Naive thymus-derived CD4-positive, alpha-beta T cell (primary cell): ENCODE measurements at regions not wholly inside any gene's neighbourhood (a gene's known extent, or its start where the extent isn't known, plus 50 kb on each side); places are given as distances from the start of the nearest gene placed in this dataset.
"Not testable (repeated sequence)": the region's sequence is repeated elsewhere in the genome, so short reads cannot be mapped to it uniquely, and the experiment has no call there.

Experiments used
- ATAC-seq: fragments of 150-1000 bp; cut with Tn5 transposase; 2 replicates; pipeline ENCODE4 v1.10.0; 2021; ENCODE audit warnings: mild to moderate bottlenecking, moderate library complexity
- CTCF ChIA-PET: fragments of 350-600 bp; sonication (Branson Sonifier 250); formaldehyde crosslinking; loops from one replicate; lab custom pipeline; 2021; ENCODE audit warnings: antibody characterized with exemption; lab: Charles Lee
- POLR2A ChIA-PET: fragments of 350-600 bp; sonication (Branson Sonifier 250); formaldehyde crosslinking; loops from one replicate; lab custom pipeline; 2021; ENCODE audit warnings: antibody characterized with exemption, inconsistent platforms; lab: Charles Lee
- DNase-seq, 9 donors: peaks; one replicate each; pipeline versions ENCODE4 v3.0.0 to v3.0.0-alpha.2; 2020 to 2022; ENCODE audit warnings: mixed read lengths in 1 of 9
- H3K27ac ChIP-seq: one replicate; pipeline ENCODE4 v1.7.0; 2013; ENCODE audit warnings: mild to moderate bottlenecking, low read depth, low read length, moderate library complexity
- H3K27me3 ChIP-seq, 2 donors: one replicate each; pipeline ENCODE4 v1.7.0; 2013; ENCODE audit warnings: low read length in 2 of 2, mild to moderate bottlenecking in 2 of 2, moderate library complexity in 2 of 2; ENCODE audit not compliant: control insufficient read depth in 2 of 2, insufficient read depth in 2 of 2
- H3K36me3 ChIP-seq, 3 experiments: 1 replicate in 2 of 3; 2 replicates in 1 of 3; pipeline ENCODE4 v1.7.0; 2013; ENCODE audit warnings: low read length in 3 of 3, mild to moderate bottlenecking in 3 of 3, moderate library complexity in 1 of 3; ENCODE audit not compliant: insufficient read depth in 3 of 3, control insufficient read depth in 2 of 3
- H3K4me1 ChIP-seq, 2 donors: one replicate each; pipeline ENCODE4 v1.7.0; 2013; ENCODE audit warnings: low read length in 2 of 2, mild to moderate bottlenecking in 2 of 2, moderate library complexity in 1 of 2; ENCODE audit not compliant: control insufficient read depth in 2 of 2, insufficient read depth in 2 of 2
- H3K4me3 ChIP-seq: 2 replicates; pipeline ENCODE4 v1.7.0; 2013; ENCODE audit warnings: mild to moderate bottlenecking, low read length
- H3K9me3 ChIP-seq, 3 experiments: 1 replicate in 2 of 3; 2 replicates in 1 of 3; pipeline ENCODE4 v1.7.0; 2013; ENCODE audit warnings: low read length in 3 of 3; ENCODE audit not compliant: control insufficient read depth in 2 of 3
- H3K27ac Mint-ChIP-seq, 9 donors: one replicate each; pipeline ENCODE4 v1.8.0; 2020 to 2022; ENCODE audit warnings: mixed read lengths in 9 of 9, mild to moderate bottlenecking in 8 of 9, moderate library complexity in 5 of 9, inconsistent platforms in 2 of 9
- H3K27me3 Mint-ChIP-seq, 5 donors: one replicate each; pipeline ENCODE4 v1.8.0; 2021 to 2022; ENCODE audit warnings: mixed read lengths in 5 of 5, mild to moderate bottlenecking in 1 of 5
- H3K36me3 Mint-ChIP-seq, 5 donors: one replicate each; pipeline ENCODE4 v1.8.0; 2020 to 2022; ENCODE audit warnings: mixed read lengths in 5 of 5, mild to moderate bottlenecking in 3 of 5, inconsistent platforms in 1 of 5
- H3K4me1 Mint-ChIP-seq, 7 donors: one replicate each; pipeline ENCODE4 v1.8.0; 2020 to 2022; ENCODE audit warnings: mixed read lengths in 7 of 7, mild to moderate bottlenecking in 3 of 7, inconsistent platforms in 1 of 7
- H3K4me3 Mint-ChIP-seq, 10 donors: one replicate each; pipeline ENCODE4 v1.8.0; 2020 to 2022; ENCODE audit warnings: mild to moderate bottlenecking in 10 of 10, mixed read lengths in 10 of 10, moderate library complexity in 6 of 10, inconsistent platforms in 2 of 10
- H3K9me3 Mint-ChIP-seq, 11 donors: one replicate each; pipeline ENCODE4 v1.8.0; 2020 to 2022; ENCODE audit warnings: mixed read lengths in 11 of 11, mild to moderate bottlenecking in 4 of 11, inconsistent platforms in 1 of 11, moderate library complexity in 1 of 11
- intact Hi-C, 2 donors: fragments of 100-400 bp; cut with micrococcal nuclease; formaldehyde crosslinking; loops; one replicate each; pipeline ENCODE4 v1.15.1; 2023

DNA sequence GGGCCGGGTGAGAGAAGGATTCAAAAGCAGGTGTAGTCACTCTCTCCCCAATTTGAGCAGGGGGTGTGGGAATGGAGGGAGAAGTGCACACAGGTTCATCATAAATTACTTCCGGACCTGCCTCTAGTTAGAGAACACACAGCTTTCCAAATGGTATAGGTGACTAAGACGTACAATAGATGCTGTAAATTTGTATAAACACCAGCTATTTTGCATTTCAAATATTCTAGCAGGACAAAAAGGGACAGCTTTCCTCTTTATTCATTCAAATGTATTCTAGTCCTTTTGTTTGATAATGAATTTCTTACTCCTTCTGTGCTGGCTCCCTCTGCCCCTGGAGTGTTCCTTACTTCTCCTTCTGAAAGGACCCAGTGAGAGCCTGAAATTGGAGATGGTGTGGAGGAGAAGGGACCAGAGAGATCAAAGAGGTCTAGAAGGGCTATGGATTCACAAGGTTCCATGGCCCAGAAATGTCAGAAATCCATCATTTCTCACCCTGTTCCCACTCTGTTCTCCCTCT is 53.2 kb upstream of the SH3BP4 start:
- H3K27me3 ChIP-seq, result no peaks in the 10 kb centered on the region
- H3K36me3 ChIP-seq, result no peaks in the 10 kb centered on the region
- no peak overlapping the region for H3K4me3 Mint-ChIP-seq
- no peaks in the 10 kb centered on the region for H3K9me3 ChIP-seq
- H3K27ac ChIP-seq, result no peak overlapping the region
- peaks cover 0 to 8% (median 0%) of the 10 kb centered on the region in 11 donors for H3K9me3 Mint-ChIP-seq
- no peaks in the 10 kb centered on the region for H3K36me3 Mint-ChIP-seq
- H3K4me1 Mint-ChIP-seq, result no peaks in the 10 kb centered on the region
- DNase-seq (no peak), ATAC-seq (no peak)
- ChIA-PET CTCF (no interaction called here), POLR2A (no interaction called here)
- intact Hi-C loops, result no loop called here
- no peak overlapping the region for H3K4me3 ChIP-seq
- no peaks in the 10 kb centered on the region for H3K4me1 ChIP-seq
- H3K27ac Mint-ChIP-seq, result no peak overlapping the region
- peaks cover 0 to 11% (median 4%) of the 10 kb centered on the region in 5 donors for H3K27me3 Mint-ChIP-seq

DNA sequence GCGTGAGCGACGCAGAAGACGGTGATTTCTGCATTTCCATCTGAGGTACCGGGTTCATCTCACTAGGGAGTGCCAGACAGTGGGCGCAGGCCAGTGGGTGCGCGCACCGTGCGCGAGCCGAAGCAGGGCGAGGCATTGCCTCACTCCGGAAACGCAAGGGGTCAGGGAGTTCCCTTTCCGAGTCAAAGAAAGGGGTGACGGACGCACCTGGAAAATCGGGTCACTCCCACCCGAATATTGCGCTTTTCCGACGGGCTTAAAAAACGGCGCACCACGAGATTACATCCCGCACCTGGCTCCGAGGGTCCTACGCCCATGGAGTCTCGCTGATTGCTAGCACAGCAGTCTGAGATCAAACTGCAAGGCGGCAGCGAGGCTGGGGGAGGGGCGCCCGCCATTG is 63.4 kb upstream of the SH3BP4 start:
- H3K27ac ChIP-seq, H3K9me3 Mint-ChIP-seq, H3K36me3 Mint-ChIP-seq, H3K9me3 ChIP-seq, H3K27me3 ChIP-seq, CTCF ChIA-PET, POLR2A ChIA-PET, H3K4me3 ChIP-seq, H3K4me1 ChIP-seq, ATAC-seq, H3K4me1 Mint-ChIP-seq, H3K36me3 ChIP-seq, intact Hi-C loops: not testable (repeated sequence)
- peaks cover 0 to 24% (median 7%) of the 10 kb centered on the region in 5 donors for H3K27me3 Mint-ChIP-seq
- peak overlapping the region in 8 of 10 donors; percentile 36 to 73 (median 61) for H3K4me3 Mint-ChIP-seq
- DNase-seq, result peak in 4 of 9 donors; percentile 11 to 34 (median 17)
- H3K27ac Mint-ChIP-seq, result peak overlapping the region in 3 of 9 donors; percentile 18 to 45 (median 33)

- ChIA-PET POLR2A (no interaction called here), CTCF (no interaction called here)
- no peaks in the 10 kb centered on the region for H3K36me3 Mint-ChIP-seq
- H3K27ac ChIP-seq, result no peak overlapping the region
- H3K9me3 Mint-ChIP-seq, result peaks cover 0 to 3% (median 0%) of the 10 kb centered on the region in 11 donors
- H3K27ac Mint-ChIP-seq, result no peak overlapping the region
- no peaks in the 10 kb centered on the region for H3K36me3 ChIP-seq
- DNase-seq (no peak), ATAC-seq (no peak)
- H3K27me3 ChIP-seq, result peaks cover 0 to 5% of the 10 kb centered on the region in 2 donors
- intact Hi-C loops, result no loop called here
- H3K27me3 Mint-ChIP-seq, result peaks cover 0 to 27% (median 7%) of the 10 kb centered on the region in 5 donors
- no peaks in the 10 kb centered on the region for H3K9me3 ChIP-seq
- no peak overlapping the region for H3K4me3 ChIP-seq
- no peaks in the 10 kb centered on the region for H3K4me1 Mint-ChIP-seq
- no peaks in the 10 kb centered on the region for H3K4me1 ChIP-seq
- H3K4me3 Mint-ChIP-seq, result no peak overlapping the region
Measured at GRCh38 chr2:234887195-234887594, 64.6 kb upstream of the SH3BP4 start.

GRCh38 chr2:234885886-234886285 is 65.9 kb upstream of the SH3BP4 start:
- no peak overlapping the region for H3K27ac ChIP-seq
- H3K9me3 ChIP-seq, result no peaks in the 10 kb centered on the region
- peaks cover 0 to 3% (median 0%) of the 10 kb centered on the region in 11 donors for H3K9me3 Mint-ChIP-seq
- no peak overlapping the region for H3K27ac Mint-ChIP-seq
- intact Hi-C loops, result no loop called here
- no peak for ATAC-seq
- H3K4me3 Mint-ChIP-seq, result no peak overlapping the region
- POLR2A ChIA-PET, result no interaction called here
- CTCF ChIA-PET, result no interaction called here
- no peaks in the 10 kb centered on the region for H3K36me3 Mint-ChIP-seq
- H3K36me3 ChIP-seq, result no peaks in the 10 kb centered on the region
- H3K27me3 ChIP-seq, result peaks cover 0 to 5% of the 10 kb centered on the region in 2 donors
- no peaks in the 10 kb centered on the region for H3K4me1 ChIP-seq
- no peak overlapping the region for H3K4me3 ChIP-seq
- DNase-seq, result no peak
- peaks cover 0 to 27% (median 7%) of the 10 kb centered on the region in 5 donors for H3K27me3 Mint-ChIP-seq
- H3K4me1 Mint-ChIP-seq, result no peaks in the 10 kb centered on the region

DNA sequence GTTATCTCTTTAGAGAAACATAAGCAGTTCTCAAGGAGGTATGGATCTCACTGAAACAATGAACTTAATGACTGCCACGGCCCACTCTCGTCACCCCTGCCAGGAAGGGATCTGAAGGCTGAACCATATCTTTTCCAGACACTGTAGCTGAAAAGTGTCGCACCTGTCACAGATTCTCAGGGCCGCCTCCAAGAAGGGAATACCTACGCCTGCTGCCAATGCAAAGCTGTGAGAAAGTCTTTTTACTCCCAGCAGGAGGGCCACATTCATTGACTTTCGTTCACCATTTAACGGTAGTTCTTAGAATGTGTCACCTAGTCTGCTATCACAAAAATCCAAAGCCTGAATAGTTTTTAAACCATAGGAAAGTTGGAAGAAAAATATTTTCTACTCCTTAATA is 66.7 kb upstream of the SH3BP4 start:
- intact Hi-C loops, result no loop called here

GRCh38 chr2:234884591-234884990 is 67.2 kb upstream of the SH3BP4 start:
- Histone ChIP-seq H3K27ac (no peak overlapping the region), H3K4me3 (no peak overlapping the region), H3K9me3 (no peaks in the 10 kb centered on the region), H3K27me3 (peaks cover 0 to 5% of the 10 kb centered on the region in 2 donors), H3K36me3 (no peaks in the 10 kb centered on the region), H3K4me1 (no peaks in the 10 kb centered on the region)
- CTCF ChIA-PET, result no interaction called here
- intact Hi-C loops, result no loop called here
- peaks cover 0 to 1% (median 0%) of the 10 kb centered on the region in 11 donors for H3K9me3 Mint-ChIP-seq
- H3K27ac Mint-ChIP-seq, result no peak overlapping the region
- H3K4me1 Mint-ChIP-seq, result no peaks in the 10 kb centered on the region
- ATAC-seq (no peak), DNase-seq (no peak)
- H3K36me3 Mint-ChIP-seq, result no peaks in the 10 kb centered on the region
- peaks cover 0 to 30% (median 7%) of the 10 kb centered on the region in 5 donors for H3K27me3 Mint-ChIP-seq
- no peak overlapping the region for H3K4me3 Mint-ChIP-seq
- POLR2A ChIA-PET, result no interaction called here

More for the DNA sequence above, 66.7 kb upstream of the SH3BP4 start:
- no peaks in the 10 kb centered on the region for H3K36me3 ChIP-seq
- POLR2A ChIA-PET, result no interaction called here
- DNase-seq, result no peak
- H3K4me3 ChIP-seq, result no peak overlapping the region
- Mint-ChIP-seq H3K9me3 (peaks cover 0 to 2% (median 0%) of the 10 kb centered on the region in 11 donors), H3K4me1 (no peaks in the 10 kb centered on the region), H3K27me3 (peaks cover 0 to 27% (median 7%) of the 10 kb centered on the region in 5 donors), H3K27ac (no peak overlapping the region), H3K36me3 (no peaks in the 10 kb centered on the region), H3K4me3 (no peak overlapping the region)
- CTCF ChIA-PET, result no interaction called here
- H3K4me1 ChIP-seq, result no peaks in the 10 kb centered on the region
- no peak for ATAC-seq
- H3K27ac ChIP-seq, result no peak overlapping the region
- H3K9me3 ChIP-seq, result no peaks in the 10 kb centered on the region
- H3K27me3 ChIP-seq, result peaks cover 0 to 5% of the 10 kb centered on the region in 2 donors
